ENCODE measurements at regions not wholly inside any gene's neighbourhood (a gene's known extent, or its start where the extent isn't known, plus 50 kb on each side); places are given as distances from the start of the nearest gene placed in this dataset.

DNA sequence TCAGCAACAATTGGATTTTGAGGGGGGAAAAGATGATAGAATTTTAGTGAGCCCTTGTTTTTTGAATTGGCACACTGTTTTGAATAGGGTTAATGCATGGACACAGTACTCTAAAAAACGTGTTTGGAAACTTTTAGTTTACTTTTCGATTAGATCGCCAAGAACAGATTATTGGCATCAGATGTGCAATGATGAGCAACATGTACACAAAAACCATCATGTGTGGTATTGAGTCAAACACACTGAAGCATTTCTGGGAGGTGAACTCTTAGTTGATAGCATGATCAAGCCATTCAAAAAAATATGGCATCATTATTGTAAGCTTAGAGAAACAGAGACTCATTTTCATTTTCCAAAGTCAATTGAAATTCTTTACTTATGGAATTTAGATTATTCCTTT is 329.2 kb downstream of the ADAMTS20 start:
- H3K4me2 ChIP-seq (replicated peaks; ENCODE audit: extremely low read depth, low read length, poor library complexity, severe bottlenecking): no peak overlapping the region
- no peaks in the 10 kb centered on the region for H3K4me1 ChIP-seq (ENCODE audit: control insufficient read depth in 1 of 2, insufficient read depth in 2 of 2, low read length in 2 of 2)
- Mint-ChIP-seq H3K27ac (no peak overlapping the region), H3K9me3 (peaks cover 2 to 14% (median 10%) of the 10 kb centered on the region in 7 donors), H3K36me3 (no peaks in the 10 kb centered on the region), H3K4me1 (no peaks in the 10 kb centered on the region), H3K27me3 (ENCODE audit: low read depth in 3 of 3) (peaks cover 0 to 2% (median 0%) of the 10 kb centered on the region in 3 donors), H3K4me3 (no peak overlapping the region)
- intact Hi-C loops (cut with micrococcal nuclease): no loop called here
- DNase-seq: no peak
- H2AFZ ChIP-seq (ENCODE audit: insufficient read depth, low read depth, low read length, poor library complexity, severe bottlenecking): no peak overlapping the region
- H3K79me2 ChIP-seq (ENCODE audit: insufficient read depth, low read length): no peaks in the 10 kb centered on the region
- no peaks in the 10 kb centered on the region for H3K36me3 ChIP-seq (replicated peaks in 1 of 2; ENCODE audit: control insufficient read depth in 1 of 2, insufficient read depth in 2 of 2, low read length in 2 of 2)
- TF ChIP-seq, protein P1, sequence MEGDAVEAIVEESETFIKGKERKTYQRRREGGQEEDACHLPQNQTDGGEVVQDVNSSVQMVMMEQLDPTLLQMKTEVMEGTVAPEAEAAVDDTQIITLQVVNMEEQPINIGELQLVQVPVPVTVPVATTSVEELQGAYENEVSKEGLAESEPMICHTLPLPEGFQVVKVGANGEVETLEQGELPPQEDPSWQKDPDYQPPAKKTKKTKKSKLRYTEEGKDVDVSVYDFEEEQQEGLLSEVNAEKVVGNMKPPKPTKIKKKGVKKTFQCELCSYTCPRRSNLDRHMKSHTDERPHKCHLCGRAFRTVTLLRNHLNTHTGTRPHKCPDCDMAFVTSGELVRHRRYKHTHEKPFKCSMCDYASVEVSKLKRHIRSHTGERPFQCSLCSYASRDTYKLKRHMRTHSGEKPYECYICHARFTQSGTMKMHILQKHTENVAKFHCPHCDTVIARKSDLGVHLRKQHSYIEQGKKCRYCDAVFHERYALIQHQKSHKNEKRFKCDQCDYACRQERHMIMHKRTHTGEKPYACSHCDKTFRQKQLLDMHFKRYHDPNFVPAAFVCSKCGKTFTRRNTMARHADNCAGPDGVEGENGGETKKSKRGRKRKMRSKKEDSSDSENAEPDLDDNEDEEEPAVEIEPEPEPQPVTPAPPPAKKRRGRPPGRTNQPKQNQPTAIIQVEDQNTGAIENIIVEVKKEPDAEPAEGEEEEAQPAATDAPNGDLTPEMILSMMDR (IDR thresholded peaks at IDR 0.05): no peak
- H3K27me3 ChIP-seq (ENCODE audit: control insufficient read depth in 2 of 2, insufficient read depth in 2 of 2, low read length in 2 of 2): no peaks in the 10 kb centered on the region
- peaks cover 3 to 6% of the 10 kb centered on the region in 2 donors for H3K9me3 ChIP-seq (replicated peaks in 1 of 2; ENCODE audit: control insufficient read depth in 1 of 2, insufficient read depth in 1 of 2, low read length in 2 of 2)
- no peaks in the 10 kb centered on the region for H4K20me1 ChIP-seq (ENCODE audit: insufficient read depth, low read length)
- 88% methylated on average over 3 of the region's 3 CpGs for WGBS (ENCODE audit: insufficient coverage)
- H3K27ac ChIP-seq (ENCODE audit: low read depth in 1 of 2, low read length in 2 of 2): no peak overlapping the region
- H3K9ac ChIP-seq (ENCODE audit: insufficient read depth, low read length, poor library complexity, severe bottlenecking): no peak overlapping the region
- H3K4me3 ChIP-seq (replicated peaks in 1 of 3; ENCODE audit: low read depth in 2 of 3, low read length in 3 of 3): no peak overlapping the region

DNA sequence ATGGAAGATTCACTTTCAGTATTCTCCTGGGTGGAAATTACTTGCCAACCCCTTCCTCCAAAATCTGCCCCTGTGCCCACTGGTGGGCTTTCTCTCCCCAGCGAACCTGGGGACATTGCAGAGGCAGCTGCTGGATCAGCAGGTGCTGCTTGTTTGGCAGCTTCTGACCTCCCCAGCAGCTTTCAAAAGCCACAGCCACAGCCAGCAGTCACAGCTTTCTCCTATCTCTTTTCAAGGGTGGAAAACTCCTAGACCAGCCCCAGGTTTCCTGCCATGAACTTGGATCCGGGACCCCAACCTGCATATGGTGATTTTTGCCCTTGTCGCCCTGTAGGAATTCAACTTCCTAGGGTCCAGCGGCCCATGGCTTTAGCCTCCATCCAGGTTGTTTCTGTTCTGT is 330.8 kb downstream of the ADAMTS20 start:
- Mint-ChIP-seq H3K4me3 (no peak overlapping the region), H3K27ac (no peak overlapping the region), H3K27me3 (ENCODE audit: low read depth in 3 of 3) (peaks cover 0 to 2% (median 0%) of the 10 kb centered on the region in 3 donors), H3K36me3 (no peaks in the 10 kb centered on the region), H3K9me3 (peaks cover 0 to 10% (median 3%) of the 10 kb centered on the region in 7 donors), H3K4me1 (no peaks in the 10 kb centered on the region)
- no peak overlapping the region for H3K4me3 ChIP-seq (replicated peaks in 1 of 3; ENCODE audit: low read depth in 2 of 3, low read length in 3 of 3)
- 90% methylated on average over 2 of the region's 4 CpGs for WGBS (ENCODE audit: insufficient coverage)
- intact Hi-C loops (cut with micrococcal nuclease): no loop called here
- H4K20me1 ChIP-seq (ENCODE audit: insufficient read depth, low read length): no peaks in the 10 kb centered on the region
- no peak overlapping the region for H3K4me2 ChIP-seq (replicated peaks; ENCODE audit: extremely low read depth, low read length, poor library complexity, severe bottlenecking)
- no peaks in the 10 kb centered on the region for H3K36me3 ChIP-seq (replicated peaks in 1 of 2; ENCODE audit: control insufficient read depth in 1 of 2, insufficient read depth in 2 of 2, low read length in 2 of 2)
- H3K27ac ChIP-seq (ENCODE audit: low read depth in 1 of 2, low read length in 2 of 2): no peak overlapping the region
- H3K27me3 ChIP-seq (ENCODE audit: control insufficient read depth in 2 of 2, insufficient read depth in 2 of 2, low read length in 2 of 2): no peaks in the 10 kb centered on the region
- no peaks in the 10 kb centered on the region for H3K4me1 ChIP-seq (ENCODE audit: control insufficient read depth in 1 of 2, insufficient read depth in 2 of 2, low read length in 2 of 2)
- H3K9me3 ChIP-seq (replicated peaks in 1 of 2; ENCODE audit: control insufficient read depth in 1 of 2, insufficient read depth in 1 of 2, low read length in 2 of 2): peaks cover 3 to 6% of the 10 kb centered on the region in 2 donors
- TF ChIP-seq, protein P1 (IDR thresholded peaks at IDR 0.05): no peak
- no peak overlapping the region for H2AFZ ChIP-seq (ENCODE audit: insufficient read depth, low read depth, low read length, poor library complexity, severe bottlenecking)
- no peak overlapping the region for H3K9ac ChIP-seq (ENCODE audit: insufficient read depth, low read length, poor library complexity, severe bottlenecking)
- DNase-seq: no peak
- no peaks in the 10 kb centered on the region for H3K79me2 ChIP-seq (ENCODE audit: insufficient read depth, low read length)
